ENCODE measurements at regions not wholly inside any gene's neighbourhood (a gene's known extent, or its start where the extent isn't known, plus 50 kb on each side); places are given as distances from the start of the nearest gene placed in this dataset.

GRCh38 chr2:64792995-64793639 is 139.4 kb upstream of the SERTAD2 start:
- no peak for TF ChIP-seq POLR2A (IDR thresholded peaks at IDR 0.05; ENCODE audit: low read depth, low read length)
- TF ChIP-seq, protein P1, sequence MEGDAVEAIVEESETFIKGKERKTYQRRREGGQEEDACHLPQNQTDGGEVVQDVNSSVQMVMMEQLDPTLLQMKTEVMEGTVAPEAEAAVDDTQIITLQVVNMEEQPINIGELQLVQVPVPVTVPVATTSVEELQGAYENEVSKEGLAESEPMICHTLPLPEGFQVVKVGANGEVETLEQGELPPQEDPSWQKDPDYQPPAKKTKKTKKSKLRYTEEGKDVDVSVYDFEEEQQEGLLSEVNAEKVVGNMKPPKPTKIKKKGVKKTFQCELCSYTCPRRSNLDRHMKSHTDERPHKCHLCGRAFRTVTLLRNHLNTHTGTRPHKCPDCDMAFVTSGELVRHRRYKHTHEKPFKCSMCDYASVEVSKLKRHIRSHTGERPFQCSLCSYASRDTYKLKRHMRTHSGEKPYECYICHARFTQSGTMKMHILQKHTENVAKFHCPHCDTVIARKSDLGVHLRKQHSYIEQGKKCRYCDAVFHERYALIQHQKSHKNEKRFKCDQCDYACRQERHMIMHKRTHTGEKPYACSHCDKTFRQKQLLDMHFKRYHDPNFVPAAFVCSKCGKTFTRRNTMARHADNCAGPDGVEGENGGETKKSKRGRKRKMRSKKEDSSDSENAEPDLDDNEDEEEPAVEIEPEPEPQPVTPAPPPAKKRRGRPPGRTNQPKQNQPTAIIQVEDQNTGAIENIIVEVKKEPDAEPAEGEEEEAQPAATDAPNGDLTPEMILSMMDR (conservative IDR thresholded peaks at IDR 0.05; ENCODE audit: low read depth, low read length): no peak
- no peak for TF ChIP-seq RAD21 (IDR thresholded peaks at IDR 0.05; ENCODE audit: low read length)

Measured in IMR-90 (cell line).